ENCODE measurements at regions not wholly inside any gene's neighbourhood (a gene's known extent, or its start where the extent isn't known, plus 50 kb on each side); places are given as distances from the start of the nearest gene placed in this dataset.
"Not testable (repeated sequence)": the region's sequence is repeated elsewhere in the genome, so short reads cannot be mapped to it uniquely, and the experiment has no call there.

DNA sequence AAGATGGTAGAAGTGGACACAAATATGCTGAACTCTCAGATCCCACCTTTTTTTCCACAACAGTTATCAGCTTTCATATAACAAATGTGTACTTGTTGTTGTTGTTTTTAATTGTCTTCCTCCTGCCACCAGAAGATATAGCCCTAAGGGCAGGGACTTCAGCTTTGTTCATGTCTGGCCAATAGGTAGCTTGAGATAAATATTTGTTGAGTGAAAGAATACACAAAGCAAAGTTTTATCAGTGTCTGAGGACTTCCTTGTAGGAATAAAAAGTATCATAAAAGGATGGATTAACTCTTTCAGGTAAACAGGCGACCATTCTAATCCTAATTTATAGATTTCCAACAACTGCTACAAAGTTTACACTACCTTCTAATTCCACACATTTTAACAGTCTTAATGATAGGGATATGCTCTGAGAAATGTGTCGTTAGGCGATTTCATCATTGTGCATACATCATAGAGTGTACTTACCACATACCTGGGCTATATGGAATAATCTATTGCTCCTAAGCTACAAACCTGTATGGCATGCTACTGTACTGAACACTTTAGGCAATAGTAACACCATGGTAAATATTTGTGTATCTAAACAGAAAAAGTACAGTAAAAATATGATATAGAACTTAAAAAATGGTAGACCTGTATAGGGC lies 186.1 kb downstream of the ATOH1 start:
- no peak for DNase-seq (ENCODE audit: low spot score)

- DNase-seq (ENCODE audit: low spot score), result no peak
Observed at GRCh38 chr4:94015956-94016355, 187.4 kb downstream of the ATOH1 start.

GRCh38 chr4:94032754-94033153 lies 174.9 kb upstream of the SMARCAD1 start:
- no peak for DNase-seq (ENCODE audit: low spot score)

- DNase-seq (ENCODE audit: low spot score), result no peak
Observed at GRCh38 chr4:94036964-94037363, 170.7 kb upstream of the SMARCAD1 start.

GRCh38 chr4:94038195-94038594 lies 169.5 kb upstream of the SMARCAD1 start:
- DNase-seq (ENCODE audit: low spot score), result no peak

DNA sequence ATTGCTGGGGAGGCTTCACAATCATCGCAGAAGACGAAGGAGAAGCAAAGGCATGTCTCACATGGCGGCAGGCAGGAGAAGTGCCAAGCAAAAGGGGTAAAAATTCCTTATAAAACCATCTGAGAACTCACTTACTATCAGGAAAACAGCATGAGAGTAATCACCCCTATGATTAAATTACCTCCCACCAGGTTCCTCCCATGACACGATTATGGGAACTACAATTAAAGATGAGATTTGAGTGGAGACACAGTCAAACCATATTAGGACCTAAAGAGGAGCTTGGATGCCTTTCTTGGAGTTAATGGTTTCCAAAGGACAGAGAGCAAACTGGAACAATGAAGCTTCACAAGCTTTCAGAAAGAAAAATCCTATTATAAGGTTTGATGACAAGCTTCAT lies 168.4 kb upstream of the SMARCAD1 start:
- no peak for DNase-seq (ENCODE audit: low spot score)

- DNase-seq (ENCODE audit: low spot score), result not testable (repeated sequence)
Observed at GRCh38 chr4:94044471-94044870, 163.2 kb upstream of the SMARCAD1 start.

- no peak for DNase-seq (ENCODE audit: low spot score)
Observed at GRCh38 chr4:94063084-94063483, 144.6 kb upstream of the SMARCAD1 start.

DNA sequence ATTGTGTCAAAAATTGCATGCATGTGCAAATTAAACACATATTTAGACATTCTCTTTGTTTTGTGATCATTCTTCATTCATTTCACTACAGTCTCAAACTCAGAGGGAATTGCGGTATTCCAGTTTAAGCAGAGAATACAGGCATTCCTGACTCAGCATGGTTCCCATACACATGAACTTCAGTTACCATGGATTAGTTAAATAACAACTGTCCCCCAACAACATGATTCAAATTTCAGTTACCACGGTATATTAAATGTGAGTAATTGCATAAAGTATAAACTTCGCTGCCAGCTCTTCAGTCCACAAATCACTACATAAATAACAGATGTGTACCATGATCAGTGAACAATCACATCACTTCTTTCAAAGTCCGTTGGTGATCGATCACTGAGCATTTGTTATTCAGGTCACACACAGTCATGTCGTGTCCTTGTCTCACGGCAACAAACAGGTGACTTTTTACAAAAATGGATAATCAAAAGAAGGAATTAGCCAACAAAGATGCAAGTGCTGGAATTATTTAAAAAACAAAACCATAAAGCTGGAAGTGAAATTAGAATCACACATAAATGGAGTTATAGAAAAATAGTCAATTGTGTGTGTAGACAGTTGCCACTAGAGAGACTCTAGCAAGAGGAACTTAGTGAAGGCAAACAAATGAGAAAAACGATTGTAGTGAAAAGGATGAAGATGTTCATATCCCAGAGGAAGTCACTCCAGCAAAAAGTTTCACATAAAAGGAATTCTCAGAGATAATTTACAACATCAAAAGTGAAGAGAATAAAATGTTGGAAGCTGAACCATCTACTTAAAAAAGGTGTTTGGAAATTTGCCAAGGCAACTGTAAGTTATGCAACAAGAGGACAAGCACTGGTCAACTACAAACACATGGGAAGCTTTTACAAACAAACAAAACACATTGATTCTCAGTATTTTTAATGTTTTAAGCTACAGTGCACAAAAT lies 138.6 kb upstream of the SMARCAD1 start:
- no peak for DNase-seq (ENCODE audit: low spot score)

- DNase-seq (ENCODE audit: low spot score), result no peak
Observed at GRCh38 chr4:94076498-94076897, 131.2 kb upstream of the SMARCAD1 start.

DNA sequence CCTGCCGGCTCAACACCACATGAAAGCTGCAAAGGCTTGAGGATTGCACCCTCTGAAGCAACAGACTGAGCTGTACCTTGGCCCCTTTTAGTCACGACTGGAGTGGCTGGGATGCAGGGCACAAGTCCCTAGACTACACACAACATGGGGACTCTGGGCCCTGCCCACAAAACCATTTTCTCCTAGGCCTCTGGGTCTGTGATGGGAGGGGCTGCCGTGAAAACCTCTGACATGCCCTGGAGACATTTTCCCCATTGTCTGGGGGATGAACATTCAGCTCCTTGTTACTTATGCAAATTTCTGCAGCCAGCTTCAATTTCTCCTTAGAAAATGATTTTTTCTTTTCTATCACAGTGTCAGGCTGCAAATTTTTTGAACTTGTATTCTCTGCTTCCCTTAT lies 123.5 kb upstream of the SMARCAD1 start:
- DNase-seq (ENCODE audit: low spot score), result no peak

DNA sequence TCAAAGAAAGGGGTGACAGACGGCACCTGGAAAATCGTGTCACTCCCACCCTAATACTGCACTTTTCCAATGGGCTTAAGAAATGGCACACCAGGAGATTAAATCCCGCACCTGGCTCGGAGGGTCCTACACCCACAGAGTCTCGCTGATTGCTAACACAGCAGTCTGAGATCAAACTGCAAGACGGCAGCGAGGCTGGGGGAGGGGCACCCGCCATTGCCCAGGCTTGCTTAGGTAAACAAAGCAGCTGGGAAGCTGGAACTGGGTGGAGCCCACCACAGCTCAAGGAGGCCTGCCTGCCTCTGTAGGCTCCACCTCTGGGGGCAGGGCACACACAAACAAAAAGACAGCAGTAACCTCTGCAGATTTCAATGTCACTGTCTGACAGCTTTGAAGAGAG lies 108.5 kb upstream of the SMARCAD1 start:
- DNase-seq (ENCODE audit: low spot score), result not testable (repeated sequence)

DNA sequence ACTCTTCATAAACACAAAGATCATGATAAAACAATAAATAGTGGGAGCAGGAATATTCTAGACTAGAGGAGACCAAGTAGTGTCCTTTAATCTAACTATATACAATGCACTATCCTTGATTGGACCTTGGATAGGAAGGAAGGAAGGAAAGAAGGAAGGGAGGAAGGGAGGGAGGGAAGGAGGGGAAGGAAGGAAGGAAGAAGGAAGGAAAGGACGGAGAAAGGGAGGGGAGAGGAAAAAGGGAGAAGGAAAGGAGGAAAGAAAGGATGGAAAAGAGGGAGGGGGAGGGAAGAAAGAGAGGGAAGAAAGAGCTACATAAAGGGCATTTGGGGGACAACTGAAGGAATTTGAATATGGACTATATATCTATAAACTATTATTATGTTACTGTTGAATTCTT lies 95.0 kb upstream of the SMARCAD1 start:
- no peak for DNase-seq (ENCODE audit: low spot score)

DNA sequence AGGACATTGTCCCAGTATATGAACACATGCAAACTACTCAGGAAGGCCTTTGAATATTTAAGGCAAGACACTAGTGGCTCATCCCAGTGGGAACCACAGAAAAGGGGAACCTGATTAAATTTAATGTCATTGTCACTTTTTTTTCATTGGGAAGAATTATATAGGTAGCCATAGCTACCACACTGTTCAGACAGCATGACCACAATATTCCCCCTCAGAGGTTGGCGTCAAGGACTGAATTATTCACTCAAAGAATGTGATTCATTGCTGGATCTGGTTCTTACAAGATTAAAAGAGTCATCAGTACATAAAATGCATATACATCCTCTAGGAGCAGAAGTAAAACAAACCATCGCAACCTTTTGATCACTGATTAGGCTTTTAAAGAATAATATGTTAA lies 92.0 kb upstream of the SMARCAD1 start:
- no peak for DNase-seq (ENCODE audit: low spot score)

- DNase-seq (ENCODE audit: low spot score), result no peak
Observed at GRCh38 chr4:94116842-94117241, 90.8 kb upstream of the SMARCAD1 start.

GRCh38 chr4:94126669-94127068 lies 81.0 kb upstream of the SMARCAD1 start:
- no peak for DNase-seq (ENCODE audit: low spot score)

- DNase-seq (ENCODE audit: low spot score), result peak; percentile 11
Observed at GRCh38 chr4:94127707-94128328, 79.8 kb upstream of the SMARCAD1 start.

GRCh38 chr4:94131212-94131611 lies 76.5 kb upstream of the SMARCAD1 start:
- DNase-seq (ENCODE audit: low spot score), result no peak

DNA sequence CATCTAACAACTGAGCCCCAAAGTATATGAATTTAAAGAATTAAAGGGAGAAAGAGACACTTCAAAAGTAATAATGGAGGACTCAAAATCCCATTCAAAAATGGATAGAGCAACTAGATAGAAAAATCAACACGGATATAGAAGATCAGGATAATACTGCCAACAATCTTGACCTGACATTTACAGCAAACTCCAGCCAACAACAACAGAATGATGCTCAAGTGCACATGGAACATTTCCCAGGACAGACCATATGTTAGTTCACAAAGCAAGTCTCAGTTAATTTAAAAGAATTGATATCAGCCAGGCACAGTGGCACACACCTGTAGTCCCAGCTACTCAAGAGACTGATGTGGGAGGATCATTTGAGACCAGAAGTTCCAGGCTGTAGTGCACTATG lies 72.0 kb upstream of the SMARCAD1 start:
- no peak for DNase-seq (ENCODE audit: low spot score)

- DNase-seq (ENCODE audit: low spot score), result no peak
Observed at GRCh38 chr4:94139931-94140612, 67.6 kb upstream of the SMARCAD1 start.

- no peak for DNase-seq (ENCODE audit: low spot score)
Observed at GRCh38 chr4:94141001-94141400, 66.7 kb upstream of the SMARCAD1 start.

- not testable (repeated sequence) for DNase-seq (ENCODE audit: low spot score)
Observed at GRCh38 chr4:94148052-94148451, 59.6 kb upstream of the SMARCAD1 start.

All from hematopoietic multipotent progenitor cell treated with erythropoietin and hydrocortisone succinate and interleukin-3 and kit ligand, for 17 days (in vitro differentiated cells).